H9 (cell line): ENCODE measurements at regions not wholly inside any gene's neighbourhood (a gene's known extent, or its start where the extent isn't known, plus 50 kb on each side); places are given as distances from the start of the nearest gene placed in this dataset.

Experiments
- DNase-seq: peaks from one replicate; pipeline ENCODE4 v3.0.0-alpha.2; 2017
- H2AFZ ChIP-seq: one replicate; pipeline ENCODE4 v1.6.1; 2013; ENCODE audit warnings: mild to moderate bottlenecking, low read length, control low read depth, moderate library complexity
- H2AK5ac ChIP-seq: 2 replicates; pipeline ENCODE4 v1.6.1; 2013; ENCODE audit warnings: low read length, control low read depth, mixed read lengths; ENCODE audit not compliant: insufficient read length
- H2BK120ac ChIP-seq: one replicate; pipeline ENCODE4 v1.6.1; 2013; ENCODE audit warnings: low read depth, mild to moderate bottlenecking, low read length, control low read depth, inconsistent platforms; ENCODE audit not compliant: poor library complexity, severe bottlenecking
- H2BK12ac ChIP-seq: 2 replicates; pipeline ENCODE4 v1.6.1; 2013; ENCODE audit warnings: low read length, control low read depth, mixed read lengths, low read depth; ENCODE audit not compliant: insufficient read length
- H2BK15ac ChIP-seq: 2 replicates; pipeline ENCODE4 v1.6.1; 2013; ENCODE audit warnings: low read depth, low read length, control low read depth
- H2BK20ac ChIP-seq: one replicate; pipeline ENCODE4 v1.6.1; 2013; ENCODE audit warnings: low read depth, mild to moderate bottlenecking, low read length, control low read depth, inconsistent platforms; ENCODE audit not compliant: poor library complexity, severe bottlenecking
- H2BK5ac ChIP-seq: 2 replicates; pipeline ENCODE4 v1.6.1; 2013; ENCODE audit warnings: low read length, control low read depth, mixed read lengths; ENCODE audit not compliant: insufficient read length
- H3K14ac ChIP-seq: 2 replicates; pipeline ENCODE4 v1.6.1; 2013; ENCODE audit warnings: low read length, control low read depth; ENCODE audit not compliant: insufficient read depth
- H3K18ac ChIP-seq: 2 replicates; pipeline ENCODE4 v1.6.1; 2013; ENCODE audit warnings: low read depth, mild to moderate bottlenecking, mixed read lengths, low read length, control low read depth; ENCODE audit not compliant: insufficient read length
- H3K23ac ChIP-seq: 2 replicates; pipeline ENCODE4 v1.6.1; 2013; ENCODE audit warnings: low read length, control low read depth, mixed read lengths, low read depth; ENCODE audit not compliant: insufficient read length
- H3K23me2 ChIP-seq: 2 replicates; pipeline ENCODE4 v1.6.1; 2013; ENCODE audit warnings: low read depth, mild to moderate bottlenecking, mixed read lengths, low read length, control low read depth; ENCODE audit not compliant: insufficient read length, poor library complexity, severe bottlenecking
- H3K27ac ChIP-seq: 2 replicates; pipeline ENCODE4 v1.5.1; 2013; ENCODE audit warnings: low read length, control low read depth, mixed read lengths, low read depth; ENCODE audit not compliant: insufficient read length
- H3K27me3 ChIP-seq: 2 replicates; pipeline ENCODE4 v1.6.1; 2013; ENCODE audit warnings: low read length, control low read depth, inconsistent platforms; ENCODE audit not compliant: insufficient read depth
- H3K4ac ChIP-seq: 2 replicates; pipeline ENCODE4 v1.6.1; 2013; ENCODE audit warnings: low read depth, mild to moderate bottlenecking, control low read depth, inconsistent platforms, low read length, moderate library complexity
- H3K4me1 ChIP-seq: 2 replicates; pipeline ENCODE4 v1.6.1; 2013; ENCODE audit warnings: low read length, control low read depth, inconsistent platforms; ENCODE audit not compliant: insufficient read depth
- H3K4me2 ChIP-seq: 2 replicates; pipeline ENCODE4 v1.6.1; 2013; ENCODE audit warnings: low read length, control low read depth, mixed read lengths; ENCODE audit not compliant: insufficient read length, insufficient read depth
- H3K56ac ChIP-seq: 2 replicates; pipeline ENCODE4 v1.6.1; 2013; ENCODE audit warnings: low read depth, mild to moderate bottlenecking, mixed read lengths, low read length, control low read depth; ENCODE audit not compliant: insufficient read length
- H3K79me1 ChIP-seq: 2 replicates; pipeline ENCODE4 v1.6.1; 2013; ENCODE audit warnings: low read depth, mild to moderate bottlenecking, moderate library complexity, low read length, control low read depth, inconsistent platforms; ENCODE audit not compliant: insufficient read depth, poor library complexity, severe bottlenecking
- H3K79me2 ChIP-seq: 2 replicates; pipeline ENCODE4 v1.6.1; 2013; ENCODE audit warnings: low read length, control low read depth, inconsistent platforms; ENCODE audit not compliant: insufficient read depth
- H3K9ac ChIP-seq: 2 replicates; pipeline ENCODE4 v1.6.1; 2013; ENCODE audit warnings: low read length, control low read depth, mixed read lengths; ENCODE audit not compliant: insufficient read length; ENCODE audit errors: extremely low read depth
- H3K9me3 ChIP-seq: one replicate; pipeline ENCODE4 v1.6.1; 2013; ENCODE audit warnings: low read depth, low read length, inconsistent platforms; ENCODE audit not compliant: control insufficient read depth
- H3T11ph ChIP-seq: one replicate; pipeline ENCODE4 v1.6.1; 2013; ENCODE audit warnings: mild to moderate bottlenecking, low read length, control low read depth, inconsistent platforms
- H4K20me1 ChIP-seq: one replicate; pipeline ENCODE4 v1.6.1; 2013; ENCODE audit not compliant: control insufficient read depth, insufficient read length, insufficient read depth
- H4K5ac ChIP-seq: 2 replicates; pipeline ENCODE4 v1.6.1; 2013; ENCODE audit warnings: low read depth, mild to moderate bottlenecking, mixed read lengths, low read length, control low read depth; ENCODE audit not compliant: insufficient read length
- H4K8ac ChIP-seq: replicated peaks from 2 replicates; pipeline ENCODE4 v1.6.1; 2013; ENCODE audit warnings: low read length, control low read depth, mixed read lengths, low read depth; ENCODE audit not compliant: insufficient read length
- H4K91ac ChIP-seq: 2 replicates; pipeline ENCODE4 v1.6.1; 2013; ENCODE audit warnings: low read depth, mild to moderate bottlenecking, moderate library complexity, mixed read lengths, low read length, control low read depth; ENCODE audit not compliant: insufficient read length
- H3K27ac Mint-ChIP-seq, 3 experiments: 2 replicates in 2 of 3; 3 replicates in 1 of 3; pipeline ENCODE4 v1.8.0; 2020 to 2021; ENCODE audit warnings: mixed read lengths in 3 of 3, mild to moderate bottlenecking in 1 of 3, moderate library complexity in 1 of 3
- H3K27me3 Mint-ChIP-seq: 2 replicates; pipeline ENCODE4 v1.8.0; 2021; ENCODE audit warnings: low read depth, mild to moderate bottlenecking, moderate library complexity, mixed read lengths
- H3K36me3 Mint-ChIP-seq, 3 experiments: 2 replicates in 2 of 3; 3 replicates in 1 of 3; pipeline ENCODE4 v1.8.0; 2020 to 2021; ENCODE audit warnings: low read depth in 3 of 3, mixed read lengths in 3 of 3; ENCODE audit not compliant: insufficient read depth in 1 of 3
- H3K4me1 Mint-ChIP-seq, 2 experiments: 2 replicates each; pipeline ENCODE4 v1.8.0; 2020; ENCODE audit warnings: mixed read lengths in 2 of 2
- H3K4me3 Mint-ChIP-seq, 2 experiments: 2 replicates in 1 of 2; 3 replicates in 1 of 2; pipeline ENCODE4 v1.8.0; 2020 to 2021; ENCODE audit warnings: mild to moderate bottlenecking in 2 of 2, mixed read lengths in 2 of 2, moderate library complexity in 1 of 2
- H3K9me3 Mint-ChIP-seq, 2 experiments: 2 replicates in 1 of 2; 3 replicates in 1 of 2; pipeline ENCODE4 v1.8.0; 2020; ENCODE audit warnings: mild to moderate bottlenecking in 2 of 2, mixed read lengths in 2 of 2, moderate library complexity in 1 of 2
- CTCF ChIP-seq: fragments of 200-600 bp; sonication (generic); conservative IDR thresholded peaks from 3 replicates; pipeline ENCODE4 v1.8.0; 2021; ENCODE audit warnings: antibody characterized with exemption, mild to moderate bottlenecking
- WGBS: extraction: QIAGEN DNeasy Blood & Tissue Kit; methylation state at CpG from one replicate; pipeline ENCODE4 v1.1.7; 2013; ENCODE audit warnings: missing lambda C conversion rate, low lambda C conversion rate, mixed read lengths; ENCODE audit not compliant: insufficient read length; ENCODE audit errors: extremely low coverage; 5-methylcytosine and 5-hydroxymethylcytosine counted together

- Mint-ChIP-seq H3K36me3 (no peaks in the 10 kb centered on the region), H3K4me3 (no peak overlapping the region), H3K27me3 (no peaks in the 10 kb centered on the region; the same call in 1 of the 2 replicates), H3K9me3 (no peaks in the 10 kb centered on the region), H3K4me1 (0 out of 4 replicates have a peak, but pooled peaks cover 0 to 4% of the 10 kb centered on the region in 2 experiments), H3K27ac (no peak overlapping the region)
- no peak overlapping the region for H3T11ph ChIP-seq
- TF ChIP-seq CTCF: no peak
- no CpG with 5 or more reads among the region's 2 CpGs for WGBS
- no peak overlapping the region for H3K9ac ChIP-seq
- H3K27ac ChIP-seq: no peak overlapping the region
- H2AFZ ChIP-seq: no peak overlapping the region
- no peak overlapping the region for H3K56ac ChIP-seq
- H3K9me3 ChIP-seq: no peaks in the 10 kb centered on the region
- H2BK120ac ChIP-seq: no peak overlapping the region
- no peak overlapping the region for H4K91ac ChIP-seq
- no peaks in the 10 kb centered on the region for H3K79me1 ChIP-seq
- no peaks in the 10 kb centered on the region for H3K23me2 ChIP-seq
- no peak overlapping the region for H3K4me2 ChIP-seq
- no peak for DNase-seq
- H3K23ac ChIP-seq: no peak overlapping the region
- no peak overlapping the region for H2BK5ac ChIP-seq
- no peaks in the 10 kb centered on the region for H3K79me2 ChIP-seq
- H4K20me1 ChIP-seq: no peaks in the 10 kb centered on the region
- H3K14ac ChIP-seq: no peak overlapping the region
- no peak overlapping the region for H3K18ac ChIP-seq
- H2BK20ac ChIP-seq: no peak overlapping the region
- H4K8ac ChIP-seq: no peak overlapping the region
- H3K4me1 ChIP-seq: no peaks in the 10 kb centered on the region
- no peak overlapping the region for H3K4ac ChIP-seq
- no peak overlapping the region for H2BK12ac ChIP-seq
- H2AK5ac ChIP-seq: no peak overlapping the region
- H2BK15ac ChIP-seq: no peak overlapping the region
- H4K5ac ChIP-seq: no peak overlapping the region
- H3K27me3 ChIP-seq: no peaks in the 10 kb centered on the region
Observed at GRCh38 chr6:109311471-109311870, 70.8 kb downstream of the CD164 start.
